ENCODE measurements at regions not wholly inside any gene's neighbourhood (a gene's known extent, or its start where the extent isn't known, plus 50 kb on each side); places are given as distances from the start of the nearest gene placed in this dataset.

DNA sequence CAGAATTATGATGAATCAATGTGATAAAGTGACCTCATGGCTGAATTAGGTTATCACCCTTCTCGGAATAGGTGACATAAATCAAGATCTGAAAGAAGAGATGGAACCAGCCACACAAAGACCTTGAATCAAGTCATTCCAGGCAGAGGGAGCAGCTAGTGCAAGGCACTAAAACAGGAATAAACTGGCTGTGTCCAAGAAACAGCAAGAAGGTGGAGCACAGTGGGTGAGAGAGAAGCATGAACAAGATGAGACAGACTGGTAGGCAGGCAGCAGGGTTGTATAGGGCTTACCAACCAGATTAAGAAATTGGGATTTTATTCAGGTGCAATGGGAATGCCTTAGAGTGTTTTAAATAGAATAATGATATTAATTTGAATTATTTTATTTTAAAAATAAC, 470.3 kb downstream of the PCDH20 start:
- no peaks in the 10 kb centered on the region for H3K9me3 ChIP-seq
- H3K27me3 ChIP-seq (ENCODE audit: insufficient read depth in 3 of 3, low read length in 2 of 3): no peaks in the 10 kb centered on the region
- H3K36me3 ChIP-seq (ENCODE audit: insufficient read depth in 1 of 2, low read depth in 1 of 2): no peaks in the 10 kb centered on the region
- ATAC-seq: no peak
- no peak overlapping the region for H3K4me3 ChIP-seq
- H3K27ac ChIP-seq: no peak overlapping the region
- no peaks in the 10 kb centered on the region for H3K4me1 ChIP-seq
- no peak for TF ChIP-seq CTCF (IDR thresholded peaks at IDR 0.05)
- intact Hi-C loops (cut with DNase I): no loop called here
- 0 to 34% (median 25%) methylated on average over 1 of the region's 1 CpG for WGBS, 3 donors
- no peak for DNase-seq

DNA sequence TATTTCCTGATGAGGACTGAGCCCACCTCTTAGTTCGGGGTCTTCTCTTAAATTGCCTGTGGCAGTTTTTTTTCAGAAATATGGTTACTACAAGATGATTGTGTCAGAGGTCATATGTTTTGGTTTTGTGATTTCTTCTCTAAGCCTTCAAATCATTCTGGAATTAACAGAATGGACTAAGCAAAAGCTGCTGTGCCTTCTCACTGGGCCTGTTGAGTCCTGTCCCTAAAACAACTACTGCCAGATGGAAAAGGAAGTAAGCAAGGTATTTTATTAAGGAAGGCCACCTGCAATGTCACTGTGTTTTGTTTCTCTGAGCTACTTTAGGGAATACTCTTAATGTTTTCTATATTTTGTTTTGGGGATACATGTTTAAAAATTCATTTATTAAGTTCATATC, 470.8 kb downstream of the PCDH20 start:
- no peaks in the 10 kb centered on the region for H3K27me3 ChIP-seq (ENCODE audit: insufficient read depth in 3 of 3, low read length in 2 of 3)
- 68 to 75% (median 73%) methylated on average over 1 of the region's 1 CpG for WGBS, 3 donors
- TF ChIP-seq CTCF (IDR thresholded peaks at IDR 0.05): no peak
- DNase-seq (no peak), ATAC-seq (no peak)
- no peak overlapping the region for H3K27ac ChIP-seq
- intact Hi-C loops (cut with DNase I): no loop called here
- H3K4me1 ChIP-seq: no peaks in the 10 kb centered on the region
- no peak overlapping the region for H3K4me3 ChIP-seq
- H3K9me3 ChIP-seq: no peaks in the 10 kb centered on the region
- no peaks in the 10 kb centered on the region for H3K36me3 ChIP-seq (ENCODE audit: insufficient read depth in 1 of 2, low read depth in 1 of 2)

DNA sequence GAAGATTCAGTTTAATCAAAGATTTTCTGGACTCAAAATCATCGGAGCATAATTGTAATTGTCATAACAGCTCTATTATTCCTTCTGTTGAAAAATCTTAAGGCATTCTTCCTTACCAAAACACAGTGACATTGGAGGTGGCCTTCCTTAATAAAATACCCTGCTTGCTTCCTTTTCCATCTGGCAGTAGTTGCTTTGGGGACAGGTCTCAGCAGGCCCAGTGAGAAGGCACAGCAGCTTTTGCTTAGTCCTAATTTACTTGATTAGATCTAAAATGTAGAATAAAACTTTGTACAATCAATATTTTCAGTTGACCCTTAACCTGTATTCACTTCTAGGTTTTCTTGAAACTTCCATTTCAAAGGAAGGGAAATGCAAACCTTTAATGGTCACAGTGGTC, 471.6 kb downstream of the PCDH20 start:
- ATAC-seq (no peak), DNase-seq (no peak)

DNA sequence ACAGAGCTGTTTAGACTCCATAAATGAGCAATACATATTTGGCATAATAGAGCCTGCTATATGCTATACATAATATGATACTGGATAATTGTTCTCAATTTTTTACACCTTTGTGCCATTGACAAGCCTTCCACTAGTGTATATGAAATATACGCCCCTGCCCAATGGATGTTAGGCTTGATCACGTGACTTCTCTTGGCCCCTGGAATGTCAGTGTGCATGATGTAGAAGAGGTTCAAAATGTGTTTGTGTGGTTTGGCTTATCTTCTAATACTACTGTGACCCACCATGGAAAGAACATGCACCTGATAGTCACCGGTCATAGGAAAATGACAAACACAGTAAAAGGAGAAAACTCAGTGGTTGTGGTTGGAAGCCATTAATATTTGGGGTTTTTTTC, 479.4 kb downstream of the PCDH20 start:
- H3K27ac ChIP-seq: no peak overlapping the region
- no peaks in the 10 kb centered on the region for H3K9me3 ChIP-seq
- TF ChIP-seq CTCF (IDR thresholded peaks at IDR 0.05): no peak
- no peak for DNase-seq
- no peak overlapping the region for H3K4me3 ChIP-seq
- 61 to 81% (median 77%) methylated on average over 3 of the region's 3 CpGs for WGBS, 3 donors
- H3K36me3 ChIP-seq (ENCODE audit: insufficient read depth in 1 of 2, low read depth in 1 of 2): no peaks in the 10 kb centered on the region
- H3K4me1 ChIP-seq: no peaks in the 10 kb centered on the region
- no peaks in the 10 kb centered on the region for H3K27me3 ChIP-seq (ENCODE audit: insufficient read depth in 3 of 3, low read length in 2 of 3)
- no peak for ATAC-seq
- intact Hi-C loops (cut with DNase I): no loop called here

More for the DNA sequence above, 471.6 kb downstream of the PCDH20 start:
- H3K4me3 ChIP-seq: no peak overlapping the region
- no peaks in the 10 kb centered on the region for H3K9me3 ChIP-seq
- no peaks in the 10 kb centered on the region for H3K27me3 ChIP-seq (ENCODE audit: insufficient read depth in 3 of 3, low read length in 2 of 3)
- H3K36me3 ChIP-seq (ENCODE audit: insufficient read depth in 1 of 2, low read depth in 1 of 2): no peaks in the 10 kb centered on the region
- H3K27ac ChIP-seq: no peak overlapping the region
- H3K4me1 ChIP-seq: no peaks in the 10 kb centered on the region
- 83 to 92% (median 84%) methylated on average over 1 of the region's 1 CpG for WGBS, 3 donors
- intact Hi-C loops (cut with DNase I): no loop called here
- no peak for TF ChIP-seq CTCF (IDR thresholded peaks at IDR 0.05)

GRCh38 chr13:60933638-60934037, 482.0 kb downstream of the PCDH20 start:
- WGBS, 3 donors: 65 to 88% (median 85%) methylated on average over 2 of the region's 2 CpGs
- Histone ChIP-seq H3K36me3 (ENCODE audit: insufficient read depth in 1 of 2, low read depth in 1 of 2) (no peaks in the 10 kb centered on the region), H3K9me3 (no peaks in the 10 kb centered on the region), H3K27me3 (ENCODE audit: insufficient read depth in 3 of 3, low read length in 2 of 3) (no peaks in the 10 kb centered on the region), H3K4me3 (no peak overlapping the region), H3K27ac (no peak overlapping the region), H3K4me1 (no peaks in the 10 kb centered on the region)
- intact Hi-C loops (cut with DNase I): no loop called here
- no peak for TF ChIP-seq CTCF (IDR thresholded peaks at IDR 0.05)
- ATAC-seq (no peak), DNase-seq (no peak)

Measured in psoas muscle (tissue), 7 donors.